ENCODE measurements at regions not wholly inside any gene's neighbourhood (a gene's known extent, or its start where the extent isn't known, plus 50 kb on each side); places are given as distances from the start of the nearest gene placed in this dataset.
A peak's percentile ranks its signal among the peaks of the same experiment; 100 is the strongest.

GRCh38 chr6:106750142-106750918 is 121.0 kb downstream of the QRSL1 start:
- Histone ChIP-seq H3K36me3 (no peaks in the 10 kb centered on the region), H3K4me3 (no peak overlapping the region), H3K27ac (no peak overlapping the region), H3K27me3 (no peaks in the 10 kb centered on the region), H3K4me1 (peaks cover 0 to 43% (median 0%) of the 10 kb centered on the region in 3 donors), H3K9me3 (no peaks in the 10 kb centered on the region)
- TF ChIP-seq POLR2A (IDR thresholded peaks at IDR 0.05), result no peak
- no peak for TF ChIP-seq CTCF (IDR thresholded peaks at IDR 0.05)
- intact Hi-C loops (cut with DNase I), result no loop called here
- WGBS, 2 donors, result 51 to 69% methylated on average over 9 of the region's 9 CpGs
- no peak for DNase-seq

GRCh38 chr6:106749609-106750008 is 120.2 kb downstream of the QRSL1 start:
- DNase-seq, result no peak
- 69 to 83% methylated on average over 4 of the region's 4 CpGs for WGBS, 2 donors
- no peak for TF ChIP-seq POLR2A (IDR thresholded peaks at IDR 0.05)
- no peak for TF ChIP-seq CTCF (IDR thresholded peaks at IDR 0.05)
- intact Hi-C loops (cut with DNase I), result no loop called here
- Histone ChIP-seq H3K27me3 (no peaks in the 10 kb centered on the region), H3K27ac (no peak overlapping the region), H3K9me3 (no peaks in the 10 kb centered on the region), H3K36me3 (no peaks in the 10 kb centered on the region), H3K4me3 (no peak overlapping the region), H3K4me1 (peaks cover 0 to 48% (median 0%) of the 10 kb centered on the region in 3 donors)

GRCh38 chr6:106748547-106749207 is 119.3 kb downstream of the QRSL1 start:
- H3K27ac ChIP-seq, result no peak overlapping the region
- TF ChIP-seq POLR2A (IDR thresholded peaks at IDR 0.05) (no peak), CTCF (IDR thresholded peaks at IDR 0.05) (peak in 1 of 6 experiments; percentile 21)
- intact Hi-C loops (cut with DNase I), result no loop called here
- 79 to 87% methylated on average over 3 of the region's 3 CpGs for WGBS, 2 donors
- no peaks in the 10 kb centered on the region for H3K36me3 ChIP-seq
- H3K27me3 ChIP-seq, result no peaks in the 10 kb centered on the region
- H3K9me3 ChIP-seq, result no peaks in the 10 kb centered on the region
- no peak overlapping the region for H3K4me3 ChIP-seq
- peaks cover 0 to 48% (median 0%) of the 10 kb centered on the region in 3 donors for H3K4me1 ChIP-seq
- DNase-seq, result no peak

GRCh38 chr6:106747139-106747538 is 117.8 kb downstream of the QRSL1 start:
- DNase-seq, result no peak
- H3K27me3 ChIP-seq, result no peaks in the 10 kb centered on the region
- peak overlapping the region; percentile 7 to 85 (median 78) for H3K27ac ChIP-seq
- no peak overlapping the region for H3K4me3 ChIP-seq
- no peaks in the 10 kb centered on the region for H3K9me3 ChIP-seq
- H3K4me1 ChIP-seq, result peaks cover 0 to 48% (median 0%) of the 10 kb centered on the region in 3 donors
- intact Hi-C loops (cut with DNase I), result no loop called here
- 55 to 75% methylated on average over 1 of the region's 1 CpG for WGBS, 2 donors
- no peak for TF ChIP-seq CTCF (IDR thresholded peaks at IDR 0.05)
- TF ChIP-seq POLR2A (IDR thresholded peaks at IDR 0.05), result no peak
- no peaks in the 10 kb centered on the region for H3K36me3 ChIP-seq

GRCh38 chr6:106746652-106747051 is 117.3 kb downstream of the QRSL1 start:
- TF ChIP-seq CTCF (IDR thresholded peaks at IDR 0.05) (no peak), POLR2A (IDR thresholded peaks at IDR 0.05) (no peak)
- Histone ChIP-seq H3K9me3 (no peaks in the 10 kb centered on the region), H3K36me3 (no peaks in the 10 kb centered on the region), H3K27me3 (no peaks in the 10 kb centered on the region), H3K4me1 (peaks cover 0 to 44% (median 0%) of the 10 kb centered on the region in 3 donors), H3K27ac (peak overlapping the region; percentile 7 to 85 (median 78)), H3K4me3 (no peak overlapping the region)
- no peak for DNase-seq
- intact Hi-C loops (cut with DNase I), result no loop called here
- WGBS, 2 donors, result 46 to 48% methylated on average over 3 of the region's 3 CpGs

Data from esophagus squamous epithelium (tissue), 5 donors.